Mucosa of gallbladder (tissue), 1 donor: ENCODE measurements at regions not wholly inside any gene's neighbourhood (a gene's known extent, or its start where the extent isn't known, plus 50 kb on each side); places are given as distances from the start of the nearest gene placed in this dataset.
A peak's percentile ranks its signal among the peaks of the same experiment; 100 is the strongest.
"Not testable (repeated sequence)": the region's sequence is repeated elsewhere in the genome, so short reads cannot be mapped to it uniquely, and the experiment has no call there.

ENCODE experiments used
- DNase-seq: peaks from one replicate; pipeline ENCODE4 v3.0.0-alpha.2; 2020; ENCODE audit warnings: low spot score
- donor health status: DM: no; HTN: no; CAD: no.

DNA sequence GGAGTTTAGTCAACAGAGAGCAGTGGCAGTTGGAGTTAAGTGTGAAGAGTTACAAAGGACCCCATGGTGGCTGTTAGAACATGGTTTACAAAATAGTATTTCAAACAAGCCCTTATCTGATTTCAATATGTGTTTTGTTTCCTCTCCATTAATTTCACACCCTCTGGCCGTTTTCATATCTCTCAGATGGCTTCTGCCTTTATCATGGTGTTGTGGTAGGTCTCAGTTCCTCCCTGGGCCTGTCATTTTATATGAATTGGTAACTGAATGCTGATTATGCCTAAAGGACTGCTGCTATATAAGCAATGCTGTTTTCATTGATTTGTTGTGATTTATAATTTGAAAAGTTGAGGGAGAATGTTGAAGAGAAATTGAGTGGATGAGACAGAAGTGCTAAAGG is 686.7 kb downstream of the NYAP2 start:
- DNase-seq = no peak

GRCh38 chr2:226085425-226085824 is 685.9 kb downstream of the NYAP2 start:
- DNase-seq = not testable (repeated sequence)

GRCh38 chr2:226080334-226080733 is 680.8 kb downstream of the NYAP2 start:
- no peak for DNase-seq

DNA sequence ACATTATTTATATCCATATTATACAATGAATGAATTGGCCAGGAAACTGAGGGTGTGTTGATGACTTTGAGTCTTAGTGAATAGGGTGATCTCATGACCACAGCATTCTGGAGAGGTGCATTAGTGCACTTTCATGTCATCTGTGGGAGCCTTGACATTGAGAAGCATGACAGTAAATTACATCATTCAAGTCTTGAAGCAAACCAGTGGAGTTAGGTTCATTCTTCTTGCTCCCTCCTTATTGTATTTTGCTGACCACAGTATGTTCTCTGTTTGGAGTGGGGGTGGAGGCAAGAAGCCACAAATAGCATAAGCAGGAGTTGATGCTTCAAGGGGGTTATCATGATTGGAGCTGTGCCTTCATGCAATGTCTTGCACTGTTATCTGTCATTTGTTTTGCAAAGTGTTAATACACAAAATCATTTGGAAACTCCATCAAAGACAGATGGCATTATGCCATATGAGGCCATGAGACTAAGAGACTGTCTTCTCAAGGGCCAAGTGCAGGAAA is 680.2 kb downstream of the NYAP2 start:
- no peak for DNase-seq

- DNase-seq = no peak
Observed at GRCh38 chr2:226079196-226079595, 679.7 kb downstream of the NYAP2 start.

DNA sequence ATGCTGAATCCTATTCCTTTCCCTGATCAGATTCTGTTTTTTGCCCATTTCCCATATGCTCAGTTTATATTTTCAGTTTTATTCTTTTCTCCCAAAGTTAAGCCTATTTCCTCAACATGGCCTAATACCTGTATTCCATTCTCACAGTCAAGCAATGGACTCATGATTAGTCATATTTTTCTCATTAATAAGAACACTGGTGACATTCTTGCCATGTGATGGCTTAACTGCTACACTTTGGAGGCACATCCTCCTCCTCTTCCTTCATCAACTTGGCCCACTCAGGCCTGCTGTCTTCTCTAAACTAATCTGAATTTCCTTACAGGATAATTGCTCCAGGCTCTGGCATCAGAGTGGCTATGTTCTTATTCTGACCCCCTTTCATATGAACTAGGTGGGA is 679.2 kb downstream of the NYAP2 start:
- DNase-seq = no peak

GRCh38 chr2:226077841-226078240 is 678.3 kb downstream of the NYAP2 start:
- DNase-seq = no peak

- no peak for DNase-seq
Observed at GRCh38 chr2:226077031-226077430, 677.5 kb downstream of the NYAP2 start.

DNA sequence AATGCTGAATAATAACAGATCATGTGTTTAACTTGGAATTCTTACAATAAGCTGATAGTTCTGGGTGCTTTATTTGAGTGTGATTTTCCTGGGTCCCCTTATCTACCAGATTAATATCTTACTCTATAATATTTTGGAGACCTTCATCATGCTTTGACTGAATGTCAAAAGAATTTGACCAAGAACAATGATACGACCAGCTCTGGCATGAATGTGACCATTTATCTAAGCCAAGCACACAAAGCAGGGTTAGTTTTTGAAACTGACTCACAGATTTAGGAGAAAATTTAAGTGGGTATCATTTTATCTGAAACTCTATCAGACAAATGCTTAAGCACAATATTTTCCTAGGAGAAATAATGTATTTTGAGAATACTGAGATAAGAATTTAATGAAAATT is 677.0 kb downstream of the NYAP2 start:
- DNase-seq = no peak

DNA sequence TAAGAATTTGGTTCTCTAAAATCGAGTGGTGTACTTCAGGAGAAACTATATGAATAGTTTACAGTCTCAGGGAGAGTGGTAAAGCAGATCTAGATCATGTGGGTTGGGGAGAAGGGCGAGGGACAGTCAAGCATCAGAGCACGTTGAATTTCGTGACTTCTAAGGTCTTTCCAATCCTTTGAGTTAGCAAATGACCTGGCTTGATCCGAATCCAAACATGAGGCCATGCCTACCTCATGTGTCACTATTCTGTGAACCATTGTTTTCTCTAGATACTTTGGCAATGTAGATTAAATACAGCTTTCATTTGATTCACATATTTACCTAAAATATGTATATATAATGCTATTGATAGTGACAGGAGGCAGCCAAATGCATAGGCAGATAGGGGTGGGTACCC is 674.9 kb downstream of the NYAP2 start:
- DNase-seq = no peak

GRCh38 chr2:226073496-226074160 is 674.1 kb downstream of the NYAP2 start:
- no peak for DNase-seq

DNA sequence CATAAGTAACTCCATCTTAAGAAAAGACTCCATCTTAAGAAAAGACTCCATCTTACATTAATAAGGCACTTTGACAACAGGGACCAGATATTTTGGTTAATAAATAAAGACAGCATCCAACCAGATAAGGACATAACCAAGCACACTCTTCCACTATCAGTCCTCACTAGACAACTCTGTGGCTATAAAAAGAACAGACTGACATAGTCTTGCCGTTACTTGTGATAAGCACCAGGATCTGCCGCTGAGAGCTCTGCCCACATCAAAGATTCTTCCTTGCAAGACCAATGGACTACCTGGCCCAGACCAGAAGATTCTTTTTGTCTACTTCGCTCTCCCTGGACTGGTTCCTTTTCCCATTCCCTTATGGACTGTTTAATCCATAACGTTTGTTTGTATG is 667.4 kb downstream of the NYAP2 start:
- no peak for DNase-seq

- DNase-seq = no peak
Observed at GRCh38 chr2:226066391-226066790, 666.9 kb downstream of the NYAP2 start.

GRCh38 chr2:226064932-226065570 is 665.5 kb downstream of the NYAP2 start:
- no peak for DNase-seq

- DNase-seq = no peak
Observed at GRCh38 chr2:226063704-226064440, 664.4 kb downstream of the NYAP2 start.

GRCh38 chr2:226059961-226060627 is 660.6 kb downstream of the NYAP2 start:
- DNase-seq = no peak

- peak; percentile 15 for DNase-seq
Observed at GRCh38 chr2:226057914-226058313, 658.4 kb downstream of the NYAP2 start.

- peak; percentile 14 for DNase-seq
Observed at GRCh38 chr2:226057365-226057764, 657.9 kb downstream of the NYAP2 start.

DNA sequence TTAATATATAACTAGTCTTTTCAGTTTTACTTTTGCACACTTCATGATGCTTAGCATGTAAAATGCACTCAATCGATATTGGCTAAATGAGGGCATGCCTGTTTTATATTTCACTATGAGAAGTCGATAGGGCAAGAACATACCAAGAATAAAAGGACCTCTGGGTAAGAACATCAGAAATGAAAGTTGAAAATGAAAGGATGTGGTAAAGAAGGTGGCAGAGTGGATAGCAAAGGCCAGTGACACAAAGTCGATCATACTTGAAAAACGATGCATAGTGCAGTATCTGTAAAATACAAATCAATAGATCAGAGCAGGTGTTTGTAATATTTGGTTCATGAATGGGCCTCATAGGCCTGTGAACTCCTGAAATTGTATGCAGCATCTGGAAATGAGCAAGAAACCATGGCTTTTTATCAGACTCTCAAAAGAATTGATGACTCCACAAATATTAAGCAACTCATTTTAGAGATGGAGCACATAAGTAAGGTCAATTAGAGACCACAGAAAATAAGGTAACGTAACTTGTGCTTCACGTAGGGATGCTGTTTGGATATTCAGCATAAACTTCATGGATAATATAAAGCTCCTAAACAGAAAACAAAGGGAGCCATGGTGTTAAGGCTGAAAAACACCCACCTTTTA is 653.4 kb downstream of the NYAP2 start:
- no peak for DNase-seq

GRCh38 chr2:226050822-226051221 is 651.3 kb downstream of the NYAP2 start:
- no peak for DNase-seq

GRCh38 chr2:226048611-226049010 is 649.1 kb downstream of the NYAP2 start:
- no peak for DNase-seq

DNA sequence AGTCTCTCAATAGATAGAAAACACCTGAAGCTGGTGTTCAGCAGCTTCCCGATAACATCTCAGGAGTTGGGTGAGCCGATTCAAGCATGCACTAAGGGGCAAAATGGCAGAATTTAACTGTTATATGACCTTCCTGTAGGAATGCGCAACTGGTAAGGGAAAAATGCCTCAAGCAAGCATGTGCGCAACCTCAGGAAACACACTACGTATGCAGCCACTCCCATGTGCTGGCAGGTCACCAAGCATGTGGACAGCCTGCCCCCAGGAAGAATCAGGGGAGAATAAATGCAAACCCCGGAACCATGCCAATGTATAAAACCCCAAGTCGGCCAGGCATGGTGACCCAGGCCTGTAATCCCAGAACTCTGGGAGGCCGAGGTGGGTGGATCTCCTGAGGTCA is 645.6 kb downstream of the NYAP2 start:
- no peak for DNase-seq
